GM12873 (cell line): ENCODE measurements at regions not wholly inside any gene's neighbourhood (a gene's known extent, or its start where the extent isn't known, plus 50 kb on each side); places are given as distances from the start of the nearest gene placed in this dataset.

Source experiments
- TF ChIP-seq, protein P1 (sequence below): IDR thresholded peaks from 2 replicates; pipeline ENCODE4 v1.5.1; 2012; ENCODE audit warnings: low read depth, mild to moderate bottlenecking, moderate library complexity, low read length, control low read depth; ENCODE audit not compliant: insufficient read depth; ENCODE audit errors: missing control alignments

- TF ChIP-seq, protein P1, sequence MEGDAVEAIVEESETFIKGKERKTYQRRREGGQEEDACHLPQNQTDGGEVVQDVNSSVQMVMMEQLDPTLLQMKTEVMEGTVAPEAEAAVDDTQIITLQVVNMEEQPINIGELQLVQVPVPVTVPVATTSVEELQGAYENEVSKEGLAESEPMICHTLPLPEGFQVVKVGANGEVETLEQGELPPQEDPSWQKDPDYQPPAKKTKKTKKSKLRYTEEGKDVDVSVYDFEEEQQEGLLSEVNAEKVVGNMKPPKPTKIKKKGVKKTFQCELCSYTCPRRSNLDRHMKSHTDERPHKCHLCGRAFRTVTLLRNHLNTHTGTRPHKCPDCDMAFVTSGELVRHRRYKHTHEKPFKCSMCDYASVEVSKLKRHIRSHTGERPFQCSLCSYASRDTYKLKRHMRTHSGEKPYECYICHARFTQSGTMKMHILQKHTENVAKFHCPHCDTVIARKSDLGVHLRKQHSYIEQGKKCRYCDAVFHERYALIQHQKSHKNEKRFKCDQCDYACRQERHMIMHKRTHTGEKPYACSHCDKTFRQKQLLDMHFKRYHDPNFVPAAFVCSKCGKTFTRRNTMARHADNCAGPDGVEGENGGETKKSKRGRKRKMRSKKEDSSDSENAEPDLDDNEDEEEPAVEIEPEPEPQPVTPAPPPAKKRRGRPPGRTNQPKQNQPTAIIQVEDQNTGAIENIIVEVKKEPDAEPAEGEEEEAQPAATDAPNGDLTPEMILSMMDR, result no peak
These were observed 603.9 kb upstream of the FANCL start for GRCh38 chr2:58845011-58845410.

DNA sequence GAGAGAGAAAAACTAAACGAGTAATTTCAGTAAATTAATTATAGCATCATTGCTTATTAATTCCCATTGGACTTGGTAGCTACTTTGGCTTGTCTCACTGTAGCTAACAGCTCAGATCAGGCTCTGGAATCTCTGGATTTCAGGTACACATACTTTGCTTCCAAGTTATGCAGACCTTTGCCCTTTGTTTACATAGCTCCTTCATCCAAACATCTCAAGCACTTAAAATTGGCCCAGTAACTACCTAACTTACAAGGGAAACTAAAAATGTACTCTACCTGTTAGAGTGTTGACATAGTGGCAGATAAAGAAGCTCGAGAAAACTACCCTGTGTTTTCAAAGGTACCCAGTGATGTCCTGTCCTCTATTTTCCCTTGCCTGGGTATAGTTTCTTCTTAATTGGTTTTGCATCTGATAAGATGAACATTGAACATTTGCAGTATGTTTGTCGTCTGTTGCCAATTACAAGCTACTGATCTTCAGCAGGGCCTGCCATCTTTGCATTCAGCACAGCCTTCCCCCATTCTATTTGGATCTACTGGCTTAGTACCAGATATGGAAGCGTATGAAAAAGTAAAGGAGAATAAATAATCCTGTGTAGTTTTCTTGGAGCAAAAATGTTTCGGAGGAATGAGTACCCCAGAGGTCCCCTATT, 601.5 kb upstream of the FANCL start:
- TF ChIP-seq, protein P1, result no peak

DNA sequence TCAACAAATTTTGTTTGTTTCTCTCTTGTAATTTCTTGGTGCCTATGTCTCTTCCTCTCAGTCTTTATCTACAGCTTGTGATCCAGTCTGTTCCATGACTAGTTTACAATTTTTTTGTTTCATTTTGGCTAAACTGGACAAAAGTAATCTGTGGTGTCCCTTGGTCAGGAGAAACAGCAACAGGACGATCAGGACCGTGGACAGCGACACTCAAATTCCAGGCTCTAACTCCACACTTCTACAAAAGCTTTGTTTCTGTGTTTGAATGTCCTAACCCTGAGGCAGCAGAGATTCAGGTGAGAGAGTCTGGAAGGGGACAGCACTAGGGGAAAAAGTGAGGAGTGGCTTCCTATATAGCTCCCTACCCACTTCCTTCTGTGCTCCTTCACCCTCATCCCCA, 593.3 kb upstream of the FANCL start:
- TF ChIP-seq, protein P1, result no peak

DNA sequence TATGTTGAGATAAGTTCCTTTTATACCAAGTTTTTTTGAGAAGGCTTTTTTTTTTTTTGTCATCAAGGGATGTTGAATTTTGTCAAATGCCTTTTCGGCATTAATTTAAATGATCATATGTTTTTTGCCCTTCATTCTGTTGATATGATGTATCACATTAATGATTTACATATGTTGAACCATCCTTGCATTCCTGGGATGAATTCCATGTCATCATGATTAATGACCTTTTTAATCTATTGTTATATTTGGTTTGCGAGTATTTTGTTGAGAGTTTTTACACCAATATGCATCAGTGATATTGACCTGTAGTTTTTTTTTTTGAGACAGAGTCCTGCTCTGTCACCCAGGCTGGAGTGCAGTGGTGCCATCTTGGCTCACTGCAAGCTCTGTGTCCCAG, 585.7 kb upstream of the FANCL start:
- TF ChIP-seq, protein P1, result no peak

- TF ChIP-seq, protein P1, result no peak
These were observed 571.7 kb upstream of the FANCL start for GRCh38 chr2:58812771-58813344.

- TF ChIP-seq, protein P1, result no peak
These were observed 564.0 kb upstream of the FANCL start for GRCh38 chr2:58805126-58805525.

- TF ChIP-seq, protein P1, result no peak
These were observed 562.1 kb upstream of the FANCL start for GRCh38 chr2:58803192-58803591.
